22Rv1 (cell line): ENCODE measurements at regions not wholly inside any gene's neighbourhood (a gene's known extent, or its start where the extent isn't known, plus 50 kb on each side); places are given as distances from the start of the nearest gene placed in this dataset.

ENCODE experiments used
- H3K27ac ChIP-seq: fragments of 450-650 bp; 2 replicates; pipeline ENCODE4 v1.5.1; 2017
- CTCF ChIP-seq: fragments of 450-650 bp; IDR thresholded peaks from 2 replicates; pipeline ENCODE4 v1.5.1; 2017; ENCODE audit warnings: mild to moderate bottlenecking
- ZFX ChIP-seq: fragments of 450-650 bp; IDR thresholded peaks from 2 replicates; pipeline ENCODE4 v1.6.1; 2017; ENCODE audit warnings: antibody characterized with exemption, borderline replicate concordance

GRCh38 chr11:34754171-34754823, 133.4 kb downstream of the EHF start:
- TF ChIP-seq ZFX (no peak), CTCF (no peak)
- no peak overlapping the region for H3K27ac ChIP-seq

DNA sequence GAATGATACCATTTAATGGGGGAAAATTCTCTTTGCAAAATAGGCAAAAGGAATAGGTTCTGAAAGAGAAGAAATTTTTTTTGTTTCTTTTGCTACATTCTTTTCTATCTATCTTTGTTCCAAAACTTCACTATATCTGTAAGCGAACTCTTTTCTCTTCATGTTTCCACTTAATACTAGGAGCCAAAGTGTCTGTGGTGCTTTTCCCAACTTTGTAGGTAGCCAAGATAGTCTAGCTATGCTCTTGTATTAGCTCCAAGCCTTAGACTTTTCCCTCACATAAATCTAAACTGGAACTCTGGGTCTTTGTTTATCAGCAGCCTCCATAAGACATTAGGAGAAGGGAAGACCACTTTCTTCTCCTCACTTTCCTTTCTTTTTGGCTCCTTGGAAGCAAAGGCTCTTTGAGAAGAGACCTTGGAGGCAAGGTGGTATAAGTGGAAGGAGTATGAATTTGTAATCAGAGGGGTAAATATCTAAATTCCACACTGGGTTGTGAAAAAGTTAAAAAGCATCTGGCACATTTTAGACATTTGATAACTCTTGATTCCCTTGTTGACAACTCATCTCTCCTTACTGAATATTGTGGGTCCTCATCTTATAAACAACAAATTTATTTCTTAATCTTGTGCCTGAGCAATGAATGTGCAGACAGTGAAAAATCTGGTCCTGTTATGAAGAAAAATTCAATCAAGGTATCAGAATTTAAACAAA, 130.0 kb downstream of the EHF start:
- TF ChIP-seq CTCF (no peak), ZFX (no peak)
- no peak overlapping the region for H3K27ac ChIP-seq

DNA sequence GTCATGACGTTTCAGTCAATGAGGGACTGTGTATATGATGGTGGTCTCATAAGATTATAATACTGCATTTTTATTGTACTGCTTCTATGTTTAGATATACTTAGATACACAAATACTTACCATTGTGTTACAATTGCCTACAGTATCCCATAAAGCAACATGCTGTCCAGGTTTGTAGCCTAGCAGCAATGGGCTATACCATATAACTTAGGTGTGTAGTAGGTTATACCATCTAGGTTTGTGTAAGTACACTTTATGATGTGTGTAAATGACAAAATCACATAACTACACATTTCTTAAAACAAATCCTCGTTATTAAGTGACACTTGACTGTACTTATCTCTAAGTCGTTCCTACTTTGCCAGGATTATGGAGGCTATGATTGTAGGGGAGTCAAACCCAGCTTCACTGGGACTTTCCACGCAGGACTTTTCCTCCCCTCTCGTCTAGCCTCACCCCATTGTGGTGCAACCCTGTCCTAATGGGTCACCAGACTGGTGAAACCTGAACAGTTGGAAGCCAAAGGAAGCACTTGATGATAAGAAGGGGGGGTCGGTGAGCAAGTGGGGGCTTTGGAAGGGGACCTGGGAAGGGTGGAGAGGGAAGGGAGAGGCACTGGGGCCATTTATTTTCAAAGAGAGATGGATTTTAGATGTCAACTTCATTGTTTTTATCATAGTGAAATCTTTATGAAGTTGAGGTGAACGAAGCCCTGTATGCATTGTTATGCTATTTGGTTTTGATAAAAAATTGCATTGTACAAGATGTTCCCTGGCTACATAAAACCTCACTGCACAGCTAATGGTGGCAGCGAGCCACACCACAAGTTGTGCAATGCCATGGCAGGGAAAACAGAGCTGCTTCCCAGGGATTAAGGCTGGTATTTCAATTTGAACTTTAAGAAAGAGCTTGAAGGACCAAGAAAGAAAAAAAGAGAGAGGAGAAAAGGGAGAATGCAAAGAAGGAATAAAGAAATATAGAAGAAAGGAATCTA, 129.1 kb downstream of the EHF start:
- TF ChIP-seq ZFX (no peak), CTCF (no peak)

DNA sequence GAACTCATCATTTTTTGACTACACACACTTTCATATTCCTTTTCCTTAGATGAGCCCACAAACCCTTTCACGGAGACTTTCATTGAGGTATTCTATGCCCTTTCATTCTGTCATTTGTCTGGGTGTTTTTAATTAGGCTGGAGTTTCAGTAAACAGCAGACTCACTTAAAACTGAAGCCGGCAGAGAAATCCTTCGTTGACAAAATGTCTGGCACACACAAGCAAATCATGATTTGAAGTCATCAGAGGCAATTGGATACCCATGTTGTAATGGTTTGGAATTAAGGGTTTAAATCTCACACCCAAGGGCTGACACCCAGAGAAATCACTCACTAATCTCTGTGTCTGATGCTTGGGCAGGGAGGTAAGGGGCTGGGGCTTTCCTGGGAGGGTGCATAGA, 127.1 kb downstream of the EHF start:
- TF ChIP-seq ZFX: no peak
- no peak for TF ChIP-seq CTCF
- H3K27ac ChIP-seq: no peak overlapping the region

More for the DNA sequence above, 129.1 kb downstream of the EHF start:
- no peak overlapping the region for H3K27ac ChIP-seq

- no peak overlapping the region for H3K27ac ChIP-seq
- TF ChIP-seq CTCF: no peak
- TF ChIP-seq ZFX: no peak
These were observed 126.4 kb downstream of the EHF start for GRCh38 chr11:34747251-34747650.

DNA sequence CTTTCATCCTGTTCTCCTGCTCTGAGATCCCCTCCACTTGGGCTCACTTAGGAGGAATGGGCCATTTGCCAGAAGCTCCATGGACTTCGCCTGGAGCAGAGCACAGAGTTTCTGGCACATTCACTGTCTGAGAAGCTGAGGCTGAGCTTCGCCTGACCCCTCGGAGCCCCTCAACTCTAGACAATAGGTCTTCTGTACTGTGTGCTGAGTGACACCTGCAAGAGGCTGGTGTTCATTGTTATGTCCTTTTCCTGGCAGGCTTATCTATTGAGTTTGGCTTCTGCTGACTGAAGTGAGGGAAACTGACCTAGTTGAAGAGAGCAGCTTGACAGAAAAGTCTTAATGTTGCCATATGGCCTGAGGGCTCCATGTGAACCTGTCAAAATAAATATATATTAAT, 124.3 kb downstream of the EHF start:
- H3K27ac ChIP-seq: no peak overlapping the region
- TF ChIP-seq ZFX: no peak
- no peak for TF ChIP-seq CTCF

GRCh38 chr11:34744511-34744910, 123.6 kb downstream of the EHF start:
- no peak overlapping the region for H3K27ac ChIP-seq
- no peak for TF ChIP-seq ZFX
- TF ChIP-seq CTCF: no peak
